B cell (primary cell): ENCODE measurements at regions not wholly inside any gene's neighbourhood (a gene's known extent, or its start where the extent isn't known, plus 50 kb on each side); places are given as distances from the start of the nearest gene placed in this dataset.

Experiments used
- ATAC-seq: fragments of 200-7000 bp; cut with Tn5 transposase; one replicate; pipeline ENCODE4 v1.10.0; 2021; ENCODE audit warnings: low read depth, mild to moderate bottlenecking, moderate number of reproducible peaks, moderate library complexity
- CTCF ChIA-PET: fragments of 350-600 bp; sonication (Branson Sonifier 250); formaldehyde crosslinking; loops from one replicate; lab custom pipeline; 2021; ENCODE audit warnings: antibody characterized with exemption, inconsistent platforms; lab: Charles Lee
- POLR2A ChIA-PET: fragments of 350-600 bp; sonication (Branson Sonifier 250); formaldehyde crosslinking; loops from one replicate; lab custom pipeline; 2021; ENCODE audit warnings: antibody characterized with exemption; lab: Charles Lee
- DNase-seq: peaks from one replicate; pipeline ENCODE4 v3.0.0; 2013
- H2AFZ ChIP-seq: 2 replicates; pipeline ENCODE4 v1.6.1; 2012; ENCODE audit warnings: mild to moderate bottlenecking, low read depth, low read length; ENCODE audit not compliant: insufficient read depth, poor library complexity, severe bottlenecking
- H3K27ac ChIP-seq, 2 donors: 1 replicate in 1 of 2; 2 replicates in 1 of 2; pipeline ENCODE4 v1.5.1; 2012 to 2013; ENCODE audit warnings: low read length in 2 of 2, mild to moderate bottlenecking in 2 of 2, moderate library complexity in 1 of 2
- H3K27me3 ChIP-seq, 4 experiments: fragments of 200-600 bp in 1 of 4; sonication (generic) in 1 of 4; replicated peaks in 1 of 4; 1 replicate in 2 of 4; 2 replicates in 2 of 4; pipeline versions ENCODE4 v1.6.1 to v1.7.0; 2013 to 2016; ENCODE audit warnings: low read length in 3 of 4, mild to moderate bottlenecking in 2 of 4, mixed read lengths in 1 of 4, moderate library complexity in 1 of 4; ENCODE audit not compliant: insufficient read depth in 4 of 4, control insufficient read depth in 3 of 4; ENCODE audit errors: control extremely low read depth in 1 of 4
- H3K36me3 ChIP-seq, 2 experiments: replicated peaks in 1 of 2; 1 replicate in 1 of 2; 2 replicates in 1 of 2; pipeline versions ENCODE4 v1.6.1 to v1.7.1; 2013; ENCODE audit warnings: low read length in 1 of 2; ENCODE audit not compliant: insufficient read depth in 2 of 2, control insufficient read depth in 1 of 2; ENCODE audit errors: control extremely low read depth in 1 of 2, extremely low read depth in 1 of 2
- H3K4me1 ChIP-seq, 2 donors: fragments of 200-600 bp in 1 of 2; sonication (generic) in 1 of 2; 1 replicate in 1 of 2; 2 replicates in 1 of 2; pipeline versions ENCODE4 v1.5.1 to v1.6.1; 2013 to 2017; ENCODE audit warnings: low read length in 2 of 2; ENCODE audit not compliant: control insufficient read depth in 2 of 2, insufficient read depth in 2 of 2
- H3K4me2 ChIP-seq: replicated peaks from 2 replicates; pipeline ENCODE3; 2012; ENCODE audit warnings: mild to moderate bottlenecking, low read depth, low read length; ENCODE audit not compliant: poor library complexity, severe bottlenecking
- H3K4me3 ChIP-seq, 5 experiments: fragments of 200-600 bp in 1 of 5; sonication (generic) in 1 of 5; 1 replicate in 3 of 5; 2 replicates in 2 of 5; pipeline versions ENCODE4 v1.5.1 to v1.7.0; 2011 to 2016; ENCODE audit warnings: low read length in 4 of 5, mild to moderate bottlenecking in 4 of 5, low read depth in 2 of 5, control low read depth in 1 of 5, moderate library complexity in 1 of 5; ENCODE audit not compliant: insufficient read depth in 1 of 5; ENCODE audit errors: control extremely low read depth in 1 of 5, extremely low read depth in 1 of 5
- H3K79me2 ChIP-seq: fragments of 200-600 bp; sonication (generic); one replicate; pipeline ENCODE4 v1.6.0; 2016; ENCODE audit warnings: low read length; ENCODE audit not compliant: control insufficient read depth, insufficient read depth
- H3K9ac ChIP-seq: fragments of 200-600 bp; sonication (generic); 2 replicates; pipeline ENCODE4 v1.6.1; 2017; ENCODE audit warnings: mild to moderate bottlenecking, low read length, moderate library complexity
- H3K9me3 ChIP-seq, 3 donors: one replicate each; pipeline versions ENCODE4 v1.6.1 to v1.7.1; 2013; ENCODE audit warnings: low read length in 2 of 3; ENCODE audit not compliant: control insufficient read depth in 2 of 3, insufficient read depth in 1 of 3; ENCODE audit errors: control extremely low read depth in 1 of 3
- H4K20me1 ChIP-seq: 2 replicates; pipeline ENCODE4 v1.6.0; 2012; ENCODE audit warnings: mild to moderate bottlenecking, low read length; ENCODE audit not compliant: insufficient read depth, control insufficient read depth, poor library complexity, severe bottlenecking
- H3K27ac Mint-ChIP-seq: one replicate; pipeline ENCODE4 v1.8.0; 2021; ENCODE audit warnings: mixed read lengths
- H3K27me3 Mint-ChIP-seq: one replicate; pipeline ENCODE4 v1.8.0; 2021; ENCODE audit warnings: mixed read lengths
- H3K4me1 Mint-ChIP-seq: one replicate; pipeline ENCODE4 v1.8.0; 2021; ENCODE audit warnings: mixed read lengths
- H3K4me3 Mint-ChIP-seq: one replicate; pipeline ENCODE4 v1.8.0; 2021; ENCODE audit warnings: mixed read lengths
- H3K9me3 Mint-ChIP-seq: one replicate; pipeline ENCODE4 v1.8.0; 2022; ENCODE audit warnings: mixed read lengths; ENCODE audit not compliant: insufficient read depth
- EZH2 ChIP-seq: IDR thresholded peaks from 2 replicates; pipeline ENCODE4 v1.6.1; 2012; ENCODE audit warnings: borderline replicate concordance, low read depth, mild to moderate bottlenecking, moderate library complexity, low read length; ENCODE audit not compliant: insufficient read depth, poor library complexity, severe bottlenecking
- WGBS: methylation state at CpG from one replicate; pipeline ENCODE4 v1.1.5; 2013; ENCODE audit warnings: missing lambda C conversion rate; ENCODE audit not compliant: insufficient coverage; 5-methylcytosine and 5-hydroxymethylcytosine counted together
- intact Hi-C: fragments of 100-400 bp; cut with micrococcal nuclease; formaldehyde crosslinking; loops from one replicate; pipeline ENCODE4 v1.10.0; 2022
- TF ChIP-seq, protein P1 (sequence below): fragments of 200-600 bp; IDR thresholded peaks from one replicate; pipeline ENCODE4 v1.8.0; 2022; ENCODE audit warnings: antibody characterized with exemption, mild to moderate bottlenecking

DNA sequence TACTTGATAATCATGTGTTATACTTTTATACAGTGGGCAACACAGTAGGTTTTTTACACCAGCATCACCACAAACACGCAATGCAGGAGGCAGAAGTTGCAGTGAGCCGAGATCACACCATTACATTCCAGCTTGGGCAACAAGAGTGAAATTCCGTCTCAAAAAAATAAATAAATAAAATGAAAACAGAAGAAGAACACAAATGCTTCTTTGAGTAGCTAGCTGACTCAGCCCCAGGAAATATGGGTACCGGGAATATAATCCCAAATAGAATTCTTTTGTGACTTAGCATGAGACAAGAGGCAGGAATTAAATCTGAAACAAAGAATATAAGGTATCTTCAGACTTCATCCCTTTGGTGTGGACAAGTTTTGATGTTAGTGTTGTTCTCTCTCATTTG, 164.2 kb upstream of the ATXN1 start:
- H4K20me1 ChIP-seq = no peaks in the 10 kb centered on the region
- intact Hi-C loops = no loop called here
- H3K9ac ChIP-seq = no peak overlapping the region
- H3K4me3 Mint-ChIP-seq = no peak overlapping the region
- ATAC-seq (no peak), DNase-seq (no peak)
- peaks cover 9% of the 10 kb centered on the region for H3K27me3 Mint-ChIP-seq
- H3K9me3 Mint-ChIP-seq = no peaks in the 10 kb centered on the region
- ChIA-PET CTCF (no interaction called here), POLR2A (no interaction called here)
- no peaks in the 10 kb centered on the region for H3K79me2 ChIP-seq
- H3K4me2 ChIP-seq = no peak overlapping the region
- H3K4me3 ChIP-seq = no peak overlapping the region
- no peak overlapping the region for H3K27ac ChIP-seq
- H3K4me1 Mint-ChIP-seq = no peaks in the 10 kb centered on the region
- no peak overlapping the region for H3K27ac Mint-ChIP-seq
- WGBS = no CpG with 5 or more reads among the region's 4 CpGs
- no peak overlapping the region for H2AFZ ChIP-seq
- no peak for TF ChIP-seq EZH2
- TF ChIP-seq, protein P1, sequence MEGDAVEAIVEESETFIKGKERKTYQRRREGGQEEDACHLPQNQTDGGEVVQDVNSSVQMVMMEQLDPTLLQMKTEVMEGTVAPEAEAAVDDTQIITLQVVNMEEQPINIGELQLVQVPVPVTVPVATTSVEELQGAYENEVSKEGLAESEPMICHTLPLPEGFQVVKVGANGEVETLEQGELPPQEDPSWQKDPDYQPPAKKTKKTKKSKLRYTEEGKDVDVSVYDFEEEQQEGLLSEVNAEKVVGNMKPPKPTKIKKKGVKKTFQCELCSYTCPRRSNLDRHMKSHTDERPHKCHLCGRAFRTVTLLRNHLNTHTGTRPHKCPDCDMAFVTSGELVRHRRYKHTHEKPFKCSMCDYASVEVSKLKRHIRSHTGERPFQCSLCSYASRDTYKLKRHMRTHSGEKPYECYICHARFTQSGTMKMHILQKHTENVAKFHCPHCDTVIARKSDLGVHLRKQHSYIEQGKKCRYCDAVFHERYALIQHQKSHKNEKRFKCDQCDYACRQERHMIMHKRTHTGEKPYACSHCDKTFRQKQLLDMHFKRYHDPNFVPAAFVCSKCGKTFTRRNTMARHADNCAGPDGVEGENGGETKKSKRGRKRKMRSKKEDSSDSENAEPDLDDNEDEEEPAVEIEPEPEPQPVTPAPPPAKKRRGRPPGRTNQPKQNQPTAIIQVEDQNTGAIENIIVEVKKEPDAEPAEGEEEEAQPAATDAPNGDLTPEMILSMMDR = no peak
- no peaks in the 10 kb centered on the region for H3K4me1 ChIP-seq
- no peaks in the 10 kb centered on the region for H3K36me3 ChIP-seq
- H3K27me3 ChIP-seq = no peaks in the 10 kb centered on the region
- no peaks in the 10 kb centered on the region for H3K9me3 ChIP-seq

DNA sequence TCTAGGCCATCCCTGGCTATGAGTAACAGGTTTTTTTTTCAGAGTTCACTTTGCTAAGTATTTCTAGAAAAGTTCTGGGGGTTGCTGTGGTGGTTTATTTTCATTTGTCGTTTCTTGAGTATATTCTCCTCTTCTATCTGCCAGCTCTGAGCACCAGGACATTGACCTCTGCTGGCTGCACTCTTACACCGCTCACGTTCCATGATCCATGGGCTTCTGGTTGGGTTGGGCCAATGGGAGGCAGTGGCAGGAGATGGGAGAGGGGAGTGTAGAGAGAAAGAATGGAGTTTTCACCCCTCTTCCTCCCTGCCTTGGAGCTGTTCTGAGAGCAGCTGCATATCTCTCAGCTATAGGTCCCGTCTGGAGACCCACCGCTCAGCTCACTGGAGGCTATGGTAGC, 161.0 kb upstream of the ATXN1 start:
- intact Hi-C loops = no loop called here
- CTCF ChIA-PET = no interaction called here
- no peak for DNase-seq
- H3K4me1 Mint-ChIP-seq = no peaks in the 10 kb centered on the region
- Histone ChIP-seq H3K9me3 (no peaks in the 10 kb centered on the region), H2AFZ (no peak overlapping the region), H3K36me3 (no peaks in the 10 kb centered on the region), H4K20me1 (no peaks in the 10 kb centered on the region), H3K79me2 (no peaks in the 10 kb centered on the region), H3K4me1 (no peaks in the 10 kb centered on the region), H3K4me2 (no peak overlapping the region), H3K4me3 (no peak overlapping the region), H3K27me3 (no peaks in the 10 kb centered on the region), H3K27ac (no peak overlapping the region), H3K9ac (no peak overlapping the region)
- H3K27ac Mint-ChIP-seq = no peak overlapping the region
- peaks cover 12% of the 10 kb centered on the region for H3K27me3 Mint-ChIP-seq
- ATAC-seq = no peak
- POLR2A ChIA-PET = no interaction called here
- no peak for TF ChIP-seq EZH2
- TF ChIP-seq, protein P1 = no peak
- 94% methylated on average over 2 of the region's 5 CpGs for WGBS
- H3K4me3 Mint-ChIP-seq = no peak overlapping the region
- H3K9me3 Mint-ChIP-seq = no peaks in the 10 kb centered on the region
